Panc1 (cell line): ENCODE measurements at regions not wholly inside any gene's neighbourhood (a gene's known extent, or its start where the extent isn't known, plus 50 kb on each side); places are given as distances from the start of the nearest gene placed in this dataset.

Experiments
- ATAC-seq: fragments of 200-7000 bp; cut with Tn5 transposase; 2 replicates; pipeline ENCODE4 v1.9.1; 2020; ENCODE audit warnings: mild to moderate bottlenecking, moderate library complexity
- BruUV-seq: library from RNA; stranded (reverse); fragments of 400-500 nt; replicated peaks from 2 replicates; lab custom pipeline; 2021; lab: Mats Ljungman, UMichigan
- CTCF ChIA-PET: fragments of 300-600 bp; sonication (Branson Sonifier 250); formaldehyde crosslinking; loops from one replicate; lab custom pipeline; 2022; ENCODE audit warnings: antibody characterized with exemption; lab: Charles Lee
- POLR2A ChIA-PET: fragments of 300-600 bp; sonication (Branson Sonifier 250); formaldehyde crosslinking; loops from one replicate; lab custom pipeline; 2022; ENCODE audit warnings: antibody characterized with exemption; lab: Charles Lee
- DNase-seq: peaks from one replicate; pipeline ENCODE4 v3.0.0-alpha.2; 2010; ENCODE audit warnings: low read depth, low spot score
- H3K27ac ChIP-seq: 2 replicates; pipeline ENCODE4 v1.5.1; 2011; ENCODE audit warnings: mild to moderate bottlenecking, low read length, inconsistent platforms
- H3K27me3 ChIP-seq: fragments of 200-500 bp; sonication (Bioruptor generic); 2 replicates; pipeline ENCODE4 v1.6.0; 2014; ENCODE audit warnings: low read length, inconsistent platforms; ENCODE audit not compliant: control insufficient read depth, insufficient read depth
- H3K36me3 ChIP-seq: fragments of 200-500 bp; sonication (Bioruptor generic); 2 replicates; pipeline ENCODE4 v1.5.1; 2014; ENCODE audit warnings: inconsistent platforms, mild to moderate bottlenecking, low read length, moderate library complexity; ENCODE audit not compliant: control insufficient read depth, insufficient read depth
- H3K4me1 ChIP-seq: 2 replicates; pipeline ENCODE4 v1.5.1; 2011; ENCODE audit warnings: inconsistent platforms, mild to moderate bottlenecking, low read length, moderate library complexity; ENCODE audit not compliant: control insufficient read depth, insufficient read depth
- H3K4me3 ChIP-seq, 2 experiments: 2 replicates each; pipeline ENCODE4 v1.5.1; 2011 to 2012; ENCODE audit warnings: low read depth in 2 of 2, low read length in 2 of 2, mild to moderate bottlenecking in 2 of 2, inconsistent platforms in 1 of 2, moderate library complexity in 1 of 2
- H3K9me3 ChIP-seq: fragments of 200-500 bp; sonication (Bioruptor generic); 2 replicates; pipeline ENCODE4 v1.5.1; 2014; ENCODE audit warnings: low read depth, mild to moderate bottlenecking, inconsistent platforms, low read length, moderate library complexity; ENCODE audit not compliant: control insufficient read depth, insufficient read depth
- CTCF ChIP-seq: fragments of 450-650 bp; IDR thresholded peaks from 2 replicates; pipeline ENCODE4 v1.5.1; 2017; ENCODE audit warnings: mild to moderate bottlenecking
- POLR2AphosphoS5 ChIP-seq: IDR thresholded peaks from 2 replicates; pipeline ENCODE4 v1.6.1; 2012; ENCODE audit warnings: mild to moderate bottlenecking, low read depth, low read length, moderate library complexity
- REST ChIP-seq, 2 experiments: IDR thresholded peaks; 2 replicates each; pipeline ENCODE4 v1.6.1; 2011 to 2012; ENCODE audit warnings: low read depth in 2 of 2, control low read depth in 1 of 2, low read length in 1 of 2, mild to moderate bottlenecking in 1 of 2, moderate library complexity in 1 of 2; ENCODE audit not compliant: insufficient read depth in 1 of 2
- SIN3A ChIP-seq: IDR thresholded peaks from 2 replicates; pipeline ENCODE4 v1.6.1; 2012; ENCODE audit warnings: low read depth, mild to moderate bottlenecking, low read length, moderate library complexity, borderline replicate concordance; ENCODE audit not compliant: insufficient read depth
- TCF7L2 ChIP-seq: IDR thresholded peaks from 2 replicates; pipeline ENCODE4 v1.6.1; 2011; ENCODE audit warnings: mild to moderate bottlenecking, low read depth, low read length, inconsistent platforms
- in situ Hi-C: cut with HindIII; loops from 2 replicates; pipeline ENCODE4 v1.10.0; 2016; ENCODE audit warnings: low sequenced_read_pairs, low pct_unique_long_range_greater_than_20kb
- intact Hi-C: fragments of 100-400 bp; cut with micrococcal nuclease; formaldehyde crosslinking; loops from one replicate; pipeline ENCODE4 v1.10.0; 2022; ENCODE audit not compliant: unreplicated experiment

- TF ChIP-seq REST (IDR thresholded peaks at IDR 0.05; ENCODE audit: insufficient read depth in 1 of 2, low read depth in 2 of 2, low read length in 1 of 2) = no peak
- no peak for TF ChIP-seq CTCF
- no peak for TF ChIP-seq TCF7L2
- POLR2A ChIA-PET = no interaction called here
Observed at GRCh38 chr1:55844322-55844721, 629.2 kb upstream of the USP24 start.

GRCh38 chr1:55839626-55840025 is 624.5 kb upstream of the USP24 start:
- TF ChIP-seq TCF7L2 (no peak), CTCF (no peak), POLR2AphosphoS5 (no peak), REST (IDR thresholded peaks at IDR 0.05; ENCODE audit: insufficient read depth in 1 of 2, low read depth in 2 of 2, low read length in 1 of 2) (no peak), SIN3A (no peak)
- DNase-seq (no peak), ATAC-seq (no peak)
- Histone ChIP-seq H3K27ac (no peak overlapping the region), H3K4me1 (no peaks in the 10 kb centered on the region), H3K4me3 (no peak overlapping the region), H3K36me3 (no peaks in the 10 kb centered on the region), H3K9me3 (no peaks in the 10 kb centered on the region), H3K27me3 (no peaks in the 10 kb centered on the region)
- POLR2A ChIA-PET = interaction anchor here (0.6 kb wide), 1 partner anchor 349 kb away, joined by 11 read pairs; no protein-coding TSS in a partner anchor
- in situ Hi-C loops (no loop called here), intact Hi-C loops (no loop called here)
- CTCF ChIA-PET = no interaction called here
- BruUV-seq = no TSS peak

More at GRCh38 chr1:55844322-55844721, 629.2 kb upstream of the USP24 start:
- CTCF ChIA-PET = no interaction called here
- no TSS peak for BruUV-seq
- in situ Hi-C loops = no loop called here
- Histone ChIP-seq H3K4me3 (no peak overlapping the region), H3K9me3 (no peaks in the 10 kb centered on the region), H3K27ac (no peak overlapping the region), H3K36me3 (no peaks in the 10 kb centered on the region), H3K4me1 (no peaks in the 10 kb centered on the region), H3K27me3 (no peaks in the 10 kb centered on the region)
- no peak for DNase-seq
- intact Hi-C loops = no loop called here
- no peak for ATAC-seq
